HEK293 (cell line): ENCODE measurements at regions not wholly inside any gene's neighbourhood (a gene's known extent, or its start where the extent isn't known, plus 50 kb on each side); places are given as distances from the start of the nearest gene placed in this dataset.

Experiments used
- CTCF ChIA-PET: fragments of 350-600 bp; formaldehyde crosslinking; extraction: SDS; loops from one replicate; lab custom pipeline; 2021; ENCODE audit warnings: antibody characterized with exemption; lab: Yijun Ruan, JAX
- POLR2A ChIA-PET: fragments of 300-600 bp; formaldehyde crosslinking; extraction: SDS; loops from one replicate; lab custom pipeline; 2020; ENCODE audit warnings: antibody characterized with exemption, inconsistent platforms; lab: Yijun Ruan, JAX
- H3K27ac ChIP-seq: fragments of 200-500 bp; sonication (Bioruptor generic); 2 replicates; pipeline ENCODE4 v1.5.1; 2014; ENCODE audit warnings: low read depth, low read length, control low read depth, inconsistent platforms; ENCODE audit errors: extremely low read depth
- H3K36me3 ChIP-seq, 2 experiments: fragments of 200-500 bp in 1 of 2; sonication (Bioruptor generic) in 1 of 2; 1 replicate in 1 of 2; 2 replicates in 1 of 2; pipeline ENCODE4 v1.5.1; 2014 to 2017; ENCODE audit warnings: inconsistent platforms in 2 of 2, low read length in 2 of 2; ENCODE audit not compliant: control insufficient read depth in 2 of 2, insufficient read depth in 1 of 2
- H3K4me1 ChIP-seq: fragments of 200-500 bp; sonication (Bioruptor generic); 2 replicates; pipeline ENCODE4 v1.5.1; 2014; ENCODE audit warnings: mild to moderate bottlenecking, low read length, inconsistent platforms; ENCODE audit not compliant: control insufficient read depth, insufficient read depth
- H3K4me3 ChIP-seq: 2 replicates; pipeline ENCODE4 v1.5.1; 2011; ENCODE audit warnings: low read depth, mild to moderate bottlenecking, control low read depth, low read length, moderate library complexity
- H3K9me3 ChIP-seq: fragments of 200-500 bp; sonication (Bioruptor generic); 2 replicates; pipeline ENCODE4 v1.5.1; 2014; ENCODE audit warnings: low read depth, low read length, inconsistent platforms; ENCODE audit not compliant: control insufficient read depth, insufficient read depth
- KLF10 ChIP-seq: fragments of 450-650 bp; IDR thresholded peaks from 2 replicates; pipeline ENCODE4 v1.5.1; 2018; ENCODE audit warnings: missing biosample characterization, mild to moderate bottlenecking, missing genetic modification characterization
- MZF1 ChIP-seq: fragments of 450-650 bp; formaldehyde crosslinking; IDR thresholded peaks from 2 replicates; pipeline ENCODE4 v1.5.1; 2017; ENCODE audit warnings: missing biosample characterization, missing genetic modification characterization, borderline replicate concordance
- REPIN1 ChIP-seq: fragments of 450-650 bp; formaldehyde crosslinking; IDR thresholded peaks from 2 replicates; pipeline ENCODE4 v1.5.1; 2017; ENCODE audit warnings: missing biosample characterization, missing genetic modification characterization, low read depth
- WT1 ChIP-seq: fragments of 450-650 bp; formaldehyde crosslinking; IDR thresholded peaks from 2 replicates; pipeline ENCODE4 v1.5.1; 2016; ENCODE audit warnings: missing biosample characterization, missing genetic modification characterization
- ZFP69B ChIP-seq: fragments of 450-650 bp; formaldehyde crosslinking; IDR thresholded peaks from 2 replicates; pipeline ENCODE4 v1.5.1; 2016; ENCODE audit warnings: missing biosample characterization, missing genetic modification characterization
- ZNF16 ChIP-seq: fragments of 450-650 bp; formaldehyde crosslinking; IDR thresholded peaks from 2 replicates; pipeline ENCODE4 v1.5.1; 2016; ENCODE audit warnings: low read depth, missing biosample characterization, missing genetic modification characterization
- ZNF175 ChIP-seq: fragments of 450-650 bp; formaldehyde crosslinking; IDR thresholded peaks from 2 replicates; pipeline ENCODE4 v1.5.1; 2016; ENCODE audit warnings: missing biosample characterization, missing genetic modification characterization
- ZNF19 ChIP-seq: fragments of 450-650 bp; formaldehyde crosslinking; IDR thresholded peaks from 2 replicates; pipeline ENCODE4; 2016; ENCODE audit warnings: missing biosample characterization, missing genetic modification characterization, low read depth
- ZNF23 ChIP-seq: fragments of 450-650 bp; formaldehyde crosslinking; IDR thresholded peaks from 2 replicates; pipeline ENCODE4 v1.5.1; 2016; ENCODE audit warnings: missing biosample characterization, missing genetic modification characterization, borderline replicate concordance
- ZNF292 ChIP-seq: fragments of 450-650 bp; formaldehyde crosslinking; IDR thresholded peaks from 2 replicates; pipeline ENCODE4 v1.5.1; 2016; ENCODE audit warnings: low read depth, missing biosample characterization, missing genetic modification characterization, borderline replicate concordance
- ZNF354C ChIP-seq: fragments of 450-650 bp; formaldehyde crosslinking; IDR thresholded peaks from 2 replicates; pipeline ENCODE4 v1.5.1; 2016; ENCODE audit warnings: missing biosample characterization, missing genetic modification characterization, low read depth, borderline replicate concordance
- ZNF416 ChIP-seq: fragments of 450-650 bp; formaldehyde crosslinking; IDR thresholded peaks from 2 replicates; pipeline ENCODE4 v1.5.1; 2016; ENCODE audit warnings: missing biosample characterization, missing genetic modification characterization
- ZNF473 ChIP-seq: fragments of 450-650 bp; formaldehyde crosslinking; IDR thresholded peaks from 2 replicates; pipeline ENCODE4 v1.5.1; 2017; ENCODE audit warnings: missing biosample characterization, missing genetic modification characterization
- ZNF521 ChIP-seq: fragments of 450-650 bp; formaldehyde crosslinking; IDR thresholded peaks from 2 replicates; pipeline ENCODE4 v1.5.1; 2017; ENCODE audit warnings: missing biosample characterization, mild to moderate bottlenecking, missing genetic modification characterization
- ZNF555 ChIP-seq: fragments of 450-650 bp; formaldehyde crosslinking; conservative IDR thresholded peaks from 2 replicates; pipeline ENCODE4 v1.5.1; 2017; ENCODE audit warnings: missing biosample characterization, mild to moderate bottlenecking, missing genetic modification characterization, inconsistent platforms
- ZNF571 ChIP-seq: fragments of 450-650 bp; formaldehyde crosslinking; IDR thresholded peaks from 2 replicates; pipeline ENCODE4 v1.5.0; 2017; ENCODE audit warnings: missing biosample characterization, missing genetic modification characterization
- ZNF585B ChIP-seq: fragments of 450-650 bp; formaldehyde crosslinking; IDR thresholded peaks from 2 replicates; pipeline ENCODE4 v1.5.1; 2016; ENCODE audit warnings: missing biosample characterization, missing genetic modification characterization
- ZNF623 ChIP-seq: fragments of 450-650 bp; formaldehyde crosslinking; IDR thresholded peaks from 2 replicates; pipeline ENCODE4 v1.5.1; 2016; ENCODE audit warnings: missing biosample characterization, missing genetic modification characterization
- ZNF660 ChIP-seq: fragments of 450-650 bp; IDR thresholded peaks from 2 replicates; pipeline ENCODE4 v1.5.1; 2018; ENCODE audit warnings: missing biosample characterization, mild to moderate bottlenecking, missing genetic modification characterization
- ZNF664 ChIP-seq: fragments of 450-650 bp; formaldehyde crosslinking; IDR thresholded peaks from 2 replicates; pipeline ENCODE4 v1.5.1; 2016; ENCODE audit warnings: missing biosample characterization, missing genetic modification characterization
- ZSCAN4 ChIP-seq: fragments of 450-650 bp; formaldehyde crosslinking; IDR thresholded peaks from 2 replicates; pipeline ENCODE4 v1.5.1; 2017; ENCODE audit warnings: missing biosample characterization, missing genetic modification characterization
- TF ChIP-seq, protein P1 (sequence below): fragments of 450-650 bp; formaldehyde crosslinking; IDR thresholded peaks from 2 replicates; pipeline ENCODE4 v1.5.1; 2016; ENCODE audit warnings: missing biosample characterization, missing genetic modification characterization
- TF ChIP-seq, protein P2 (sequence below): fragments of 450-650 bp; formaldehyde crosslinking; IDR thresholded peaks from 2 replicates; pipeline ENCODE4 v1.5.1; 2016; ENCODE audit warnings: missing biosample characterization, missing genetic modification characterization

GRCh38 chr12:82124711-82125380 is 233.3 kb downstream of the CCDC59 start:
- Histone ChIP-seq H3K36me3 (no peaks in the 10 kb centered on the region), H3K27ac (no peak overlapping the region), H3K4me3 (no peak overlapping the region), H3K4me1 (no peaks in the 10 kb centered on the region), H3K9me3 (no peaks in the 10 kb centered on the region)
- POLR2A ChIA-PET: no interaction called here
- TF ChIP-seq ZNF664 (tag by site-specific recombination) (no peak), MZF1 (tag by site-specific recombination) (no peak), KLF10 (no peak), ZNF473 (tag by site-specific recombination) (no peak), ZNF416 (tag by site-specific recombination) (no peak), ZNF521 (tag by site-specific recombination) (no peak), ZSCAN4 (tag by site-specific recombination) (no peak)
- CTCF ChIA-PET: no interaction called here

- ChIA-PET CTCF (interaction anchor here (0.7 kb wide), 1 partner anchor 9 kb away, joined by 3 read pairs; no protein-coding TSS in a partner anchor), POLR2A (no interaction called here)
- H3K36me3 ChIP-seq: no peaks in the 10 kb centered on the region
- no peak overlapping the region for H3K27ac ChIP-seq
- H3K9me3 ChIP-seq: no peaks in the 10 kb centered on the region
- H3K4me3 ChIP-seq: no peak overlapping the region
- no peak for TF ChIP-seq WT1 (tag by site-specific recombination)
- TF ChIP-seq ZNF175: no peak
- TF ChIP-seq, protein P1, sequence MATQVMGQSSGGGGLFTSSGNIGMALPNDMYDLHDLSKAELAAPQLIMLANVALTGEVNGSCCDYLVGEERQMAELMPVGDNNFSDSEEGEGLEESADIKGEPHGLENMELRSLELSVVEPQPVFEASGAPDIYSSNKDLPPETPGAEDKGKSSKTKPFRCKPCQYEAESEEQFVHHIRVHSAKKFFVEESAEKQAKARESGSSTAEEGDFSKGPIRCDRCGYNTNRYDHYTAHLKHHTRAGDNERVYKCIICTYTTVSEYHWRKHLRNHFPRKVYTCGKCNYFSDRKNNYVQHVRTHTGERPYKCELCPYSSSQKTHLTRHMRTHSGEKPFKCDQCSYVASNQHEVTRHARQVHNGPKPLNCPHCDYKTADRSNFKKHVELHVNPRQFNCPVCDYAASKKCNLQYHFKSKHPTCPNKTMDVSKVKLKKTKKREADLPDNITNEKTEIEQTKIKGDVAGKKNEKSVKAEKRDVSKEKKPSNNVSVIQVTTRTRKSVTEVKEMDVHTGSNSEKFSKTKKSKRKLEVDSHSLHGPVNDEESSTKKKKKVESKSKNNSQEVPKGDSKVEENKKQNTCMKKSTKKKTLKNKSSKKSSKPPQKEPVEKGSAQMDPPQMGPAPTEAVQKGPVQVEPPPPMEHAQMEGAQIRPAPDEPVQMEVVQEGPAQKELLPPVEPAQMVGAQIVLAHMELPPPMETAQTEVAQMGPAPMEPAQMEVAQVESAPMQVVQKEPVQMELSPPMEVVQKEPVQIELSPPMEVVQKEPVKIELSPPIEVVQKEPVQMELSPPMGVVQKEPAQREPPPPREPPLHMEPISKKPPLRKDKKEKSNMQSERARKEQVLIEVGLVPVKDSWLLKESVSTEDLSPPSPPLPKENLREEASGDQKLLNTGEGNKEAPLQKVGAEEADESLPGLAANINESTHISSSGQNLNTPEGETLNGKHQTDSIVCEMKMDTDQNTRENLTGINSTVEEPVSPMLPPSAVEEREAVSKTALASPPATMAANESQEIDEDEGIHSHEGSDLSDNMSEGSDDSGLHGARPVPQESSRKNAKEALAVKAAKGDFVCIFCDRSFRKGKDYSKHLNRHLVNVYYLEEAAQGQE (tag by site-specific recombination): no peak
- no peak for TF ChIP-seq ZFP69B (tag by site-specific recombination)
- no peak for TF ChIP-seq REPIN1 (tag by site-specific recombination)
- TF ChIP-seq ZNF660 (tag by site-specific recombination): no peak
- TF ChIP-seq, protein P2, sequence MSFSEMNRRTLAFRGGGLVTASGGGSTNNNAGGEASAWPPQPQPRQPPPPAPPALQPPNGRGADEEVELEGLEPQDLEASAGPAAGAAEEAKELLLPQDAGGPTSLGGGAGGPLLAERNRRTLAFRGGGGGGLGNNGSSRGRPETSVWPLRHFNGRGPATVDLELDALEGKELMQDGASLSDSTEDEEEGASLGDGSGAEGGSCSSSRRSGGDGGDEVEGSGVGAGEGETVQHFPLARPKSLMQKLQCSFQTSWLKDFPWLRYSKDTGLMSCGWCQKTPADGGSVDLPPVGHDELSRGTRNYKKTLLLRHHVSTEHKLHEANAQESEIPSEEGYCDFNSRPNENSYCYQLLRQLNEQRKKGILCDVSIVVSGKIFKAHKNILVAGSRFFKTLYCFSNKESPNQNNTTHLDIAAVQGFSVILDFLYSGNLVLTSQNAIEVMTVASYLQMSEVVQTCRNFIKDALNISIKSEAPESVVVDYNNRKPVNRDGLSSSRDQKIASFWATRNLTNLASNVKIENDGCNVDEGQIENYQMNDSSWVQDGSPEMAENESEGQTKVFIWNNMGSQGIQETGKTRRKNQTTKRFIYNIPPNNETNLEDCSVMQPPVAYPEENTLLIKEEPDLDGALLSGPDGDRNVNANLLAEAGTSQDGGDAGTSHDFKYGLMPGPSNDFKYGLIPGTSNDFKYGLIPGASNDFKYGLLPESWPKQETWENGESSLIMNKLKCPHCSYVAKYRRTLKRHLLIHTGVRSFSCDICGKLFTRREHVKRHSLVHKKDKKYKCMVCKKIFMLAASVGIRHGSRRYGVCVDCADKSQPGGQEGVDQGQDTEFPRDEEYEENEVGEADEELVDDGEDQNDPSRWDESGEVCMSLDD (tag by site-specific recombination): no peak
- TF ChIP-seq ZNF585B (tag by site-specific recombination): no peak
- H3K4me1 ChIP-seq: no peaks in the 10 kb centered on the region
Measured at GRCh38 chr12:82121545-82121944, 236.6 kb downstream of the CCDC59 start.

- POLR2A ChIA-PET: no interaction called here
- Histone ChIP-seq H3K36me3 (no peaks in the 10 kb centered on the region), H3K9me3 (no peaks in the 10 kb centered on the region), H3K4me3 (no peak overlapping the region), H3K27ac (no peak overlapping the region), H3K4me1 (no peaks in the 10 kb centered on the region)
- CTCF ChIA-PET: no interaction called here
- TF ChIP-seq ZNF571 (tag by site-specific recombination) (no peak), ZNF623 (tag by site-specific recombination) (no peak), ZNF19 (tag by site-specific recombination) (no peak), ZNF354C (tag by site-specific recombination) (no peak), ZNF292 (tag by site-specific recombination) (no peak), ZNF555 (tag by site-specific recombination) (no peak), ZNF16 (tag by site-specific recombination) (no peak), ZNF23 (no peak)
Measured at GRCh38 chr12:82120901-82121300, 237.3 kb downstream of the CCDC59 start.
